T-cell (primary cell): ENCODE measurements at regions not wholly inside any gene's neighbourhood (a gene's known extent, or its start where the extent isn't known, plus 50 kb on each side); places are given as distances from the start of the nearest gene placed in this dataset.
"Not testable (repeated sequence)": the region's sequence is repeated elsewhere in the genome, so short reads cannot be mapped to it uniquely, and the experiment has no call there.

Experiments
- ATAC-seq, 4 experiments: fragments of 200-7000 bp in 3 of 4; fragments of 150-1000 bp in 1 of 4; cut with Tn5 transposase; replicated peaks in 1 of 4; 1 replicate in 3 of 4; 2 replicates in 1 of 4; pipeline ENCODE4 v1.10.0; 2021; ENCODE audit warnings: moderate library complexity in 3 of 4, mild to moderate bottlenecking in 2 of 4, moderate number of reproducible peaks in 1 of 4
- CTCF ChIA-PET, 2 donors: fragments of 300-600 bp; sonication (Branson Sonifier 250); formaldehyde crosslinking; loops; one replicate each; lab custom pipeline; 2022; ENCODE audit warnings: antibody characterized with exemption in 2 of 2; lab: Charles Lee
- POLR2A ChIA-PET, 2 donors: fragments of 300-600 bp; sonication (Branson Sonifier 250); formaldehyde crosslinking; loops; one replicate each; lab custom pipeline; 2022; ENCODE audit warnings: antibody characterized with exemption in 2 of 2; lab: Charles Lee
- DNase-seq, 35 experiments: peaks; one replicate each; pipeline versions ENCODE4 v3.0.0 to v3.0.0-alpha.2; 2013 to 2023
- H3K27ac ChIP-seq: one replicate; pipeline ENCODE4 v1.5.1; 2013; ENCODE audit warnings: low read length
- H3K27me3 ChIP-seq, 2 experiments: replicated peaks in 1 of 2; 1 replicate in 1 of 2; 2 replicates in 1 of 2; pipeline versions ENCODE4 v1.6.1 to v1.7.0; 2013; ENCODE audit warnings: low read length in 1 of 2, mixed read lengths in 1 of 2; ENCODE audit not compliant: control insufficient read depth in 2 of 2, insufficient read depth in 2 of 2; ENCODE audit errors: extremely low read depth in 1 of 2
- H3K36me3 ChIP-seq, 2 donors: 1 replicate in 1 of 2; 2 replicates in 1 of 2; pipeline versions ENCODE4 v1.6.1 to v1.7.0; 2013; ENCODE audit warnings: low read length in 1 of 2; ENCODE audit not compliant: control insufficient read depth in 2 of 2, insufficient read depth in 1 of 2; ENCODE audit errors: extremely low read depth in 1 of 2
- H3K4me1 ChIP-seq, 2 experiments: 1 replicate in 1 of 2; 2 replicates in 1 of 2; pipeline versions ENCODE4 v1.6.1 to v1.7.0; 2013; ENCODE audit warnings: low read length in 2 of 2, mixed read lengths in 1 of 2; ENCODE audit not compliant: insufficient read depth in 2 of 2, control insufficient read depth in 1 of 2; ENCODE audit errors: extremely low read depth in 1 of 2
- H3K4me3 ChIP-seq, 2 donors: 1 replicate in 1 of 2; 2 replicates in 1 of 2; pipeline versions ENCODE4 v1.5.1 to v1.7.0; 2013; ENCODE audit warnings: mild to moderate bottlenecking in 2 of 2, low read length in 1 of 2, moderate library complexity in 1 of 2; ENCODE audit not compliant: control insufficient read depth in 1 of 2; ENCODE audit errors: extremely low read depth in 1 of 2
- H3K9me3 ChIP-seq: 2 replicates; pipeline ENCODE4 v1.7.0; 2013
- H3K27ac Mint-ChIP-seq, 2 donors: one replicate each; pipeline ENCODE4 v1.8.0; 2020 to 2021; ENCODE audit warnings: mild to moderate bottlenecking in 2 of 2, mixed read lengths in 2 of 2
- H3K27me3 Mint-ChIP-seq, 2 donors: one replicate each; pipeline ENCODE4 v1.8.0; 2021 to 2022; ENCODE audit warnings: mixed read lengths in 2 of 2
- H3K36me3 Mint-ChIP-seq: one replicate; pipeline ENCODE4 v1.8.0; 2021; ENCODE audit warnings: mixed read lengths
- H3K4me1 Mint-ChIP-seq, 3 donors: one replicate each; pipeline ENCODE4 v1.8.0; 2020 to 2022; ENCODE audit warnings: mixed read lengths in 3 of 3, mild to moderate bottlenecking in 1 of 3
- H3K4me3 Mint-ChIP-seq, 3 donors: one replicate each; pipeline ENCODE4 v1.8.0; 2020 to 2022; ENCODE audit warnings: mild to moderate bottlenecking in 3 of 3, mixed read lengths in 3 of 3, moderate library complexity in 3 of 3
- H3K9me3 Mint-ChIP-seq, 3 donors: one replicate each; pipeline ENCODE4 v1.8.0; 2020 to 2022; ENCODE audit warnings: mixed read lengths in 3 of 3
- WGBS: methylation state at CpG from one replicate; pipeline ENCODE4 v1.1.5; 2013; ENCODE audit warnings: missing lambda C conversion rate; ENCODE audit not compliant: insufficient coverage; 5-methylcytosine and 5-hydroxymethylcytosine counted together

DNA sequence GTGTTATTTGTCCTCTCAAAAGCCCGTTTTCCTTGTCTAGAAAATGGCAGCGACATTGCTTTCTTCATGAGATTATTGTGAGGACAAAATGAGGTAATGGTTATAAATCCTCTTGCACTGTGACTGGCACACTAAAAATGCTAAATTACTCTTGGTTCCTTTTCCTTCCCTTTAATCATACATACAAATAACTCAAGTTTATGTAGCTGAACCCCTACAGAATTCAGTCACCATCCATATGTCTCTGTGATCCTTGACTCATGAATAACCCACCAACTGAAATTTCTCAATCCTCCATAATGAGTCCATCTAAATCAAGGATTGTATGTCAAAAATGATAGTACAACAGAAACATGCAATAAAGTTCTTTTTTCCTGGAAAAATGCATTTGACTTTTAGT lies 71.3 kb upstream of the VWC2 start:
- H3K4me3 Mint-ChIP-seq: no peak overlapping the region
- no peak overlapping the region for H3K27ac Mint-ChIP-seq
- 60% methylated on average over 1 of the region's 2 CpGs for WGBS
- no peaks in the 10 kb centered on the region for H3K36me3 Mint-ChIP-seq
- H3K4me3 ChIP-seq: no peak overlapping the region
- no peaks in the 10 kb centered on the region for H3K36me3 ChIP-seq
- CTCF ChIA-PET: no interaction called here
- no peaks in the 10 kb centered on the region for H3K4me1 ChIP-seq
- no peaks in the 10 kb centered on the region for H3K4me1 Mint-ChIP-seq
- POLR2A ChIA-PET: no interaction called here
- H3K27me3 ChIP-seq: no peaks in the 10 kb centered on the region
- H3K9me3 Mint-ChIP-seq: peaks cover 2 to 8% (median 3%) of the 10 kb centered on the region in 3 donors
- H3K27me3 Mint-ChIP-seq: peaks cover 1 to 2% of the 10 kb centered on the region in 2 donors
- no peak overlapping the region for H3K27ac ChIP-seq
- ATAC-seq: no peak
- no peak for DNase-seq
- H3K9me3 ChIP-seq: no peaks in the 10 kb centered on the region

GRCh38 chr7:49703337-49703736 lies 70.1 kb upstream of the VWC2 start:
- 40% methylated on average over 1 of the region's 4 CpGs for WGBS
- ChIA-PET POLR2A (no interaction called here), CTCF (no interaction called here)
- no peaks in the 10 kb centered on the region for H3K36me3 Mint-ChIP-seq
- Histone ChIP-seq H3K27ac (no peak overlapping the region), H3K36me3 (no peaks in the 10 kb centered on the region), H3K27me3 (no peaks in the 10 kb centered on the region), H3K4me3 (no peak overlapping the region), H3K9me3 (no peaks in the 10 kb centered on the region), H3K4me1 (no peaks in the 10 kb centered on the region)
- H3K27ac Mint-ChIP-seq: no peak overlapping the region
- no peak overlapping the region for H3K4me3 Mint-ChIP-seq
- H3K27me3 Mint-ChIP-seq: peaks cover 0 to 2% of the 10 kb centered on the region in 2 donors
- no peaks in the 10 kb centered on the region for H3K4me1 Mint-ChIP-seq
- peaks cover 2 to 8% (median 2%) of the 10 kb centered on the region in 3 donors for H3K9me3 Mint-ChIP-seq
- ATAC-seq: no peak
- no peak for DNase-seq

DNA sequence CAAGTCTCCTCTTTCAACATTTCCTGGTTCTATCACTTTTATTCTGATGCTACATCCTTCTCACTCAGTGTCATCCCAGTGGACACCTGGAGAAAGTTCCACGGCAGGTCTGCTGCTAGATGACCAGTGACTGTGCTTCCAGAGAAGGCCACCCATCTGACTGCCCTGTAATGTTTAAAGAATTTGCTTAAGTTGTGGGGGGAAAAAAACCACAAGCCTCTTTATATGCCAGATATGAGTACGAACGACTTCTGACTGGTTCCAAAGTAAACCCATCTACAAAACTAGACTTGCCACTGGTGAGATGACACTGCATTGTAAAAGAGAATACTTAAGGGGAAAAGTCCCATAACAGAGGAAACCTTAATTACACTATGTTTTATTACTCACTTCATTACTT lies 69.6 kb upstream of the VWC2 start:
- Mint-ChIP-seq H3K4me3 (no peak overlapping the region), H3K27me3 (peaks cover 0 to 2% of the 10 kb centered on the region in 2 donors), H3K4me1 (no peaks in the 10 kb centered on the region), H3K36me3 (no peaks in the 10 kb centered on the region), H3K27ac (no peak overlapping the region), H3K9me3 (peaks cover 0 to 6% (median 2%) of the 10 kb centered on the region in 3 donors)
- no peaks in the 10 kb centered on the region for H3K4me1 ChIP-seq
- no peak overlapping the region for H3K4me3 ChIP-seq
- ChIA-PET POLR2A (no interaction called here), CTCF (no interaction called here)
- DNase-seq (no peak), ATAC-seq (no peak)
- no peaks in the 10 kb centered on the region for H3K36me3 ChIP-seq
- no peaks in the 10 kb centered on the region for H3K27me3 ChIP-seq
- WGBS: no CpG with 5 or more reads among the region's 3 CpGs
- H3K9me3 ChIP-seq: no peaks in the 10 kb centered on the region
- H3K27ac ChIP-seq: no peak overlapping the region

GRCh38 chr7:49706106-49706505 lies 67.3 kb upstream of the VWC2 start:
- Histone ChIP-seq H3K27ac (no peak overlapping the region), H3K4me3 (no peak overlapping the region), H3K36me3 (no peaks in the 10 kb centered on the region), H3K9me3 (no peaks in the 10 kb centered on the region), H3K27me3 (no peaks in the 10 kb centered on the region), H3K4me1 (no peaks in the 10 kb centered on the region)
- no peak overlapping the region for H3K4me3 Mint-ChIP-seq
- H3K36me3 Mint-ChIP-seq: no peaks in the 10 kb centered on the region
- H3K9me3 Mint-ChIP-seq: peaks cover 0 to 6% (median 0%) of the 10 kb centered on the region in 3 donors
- DNase-seq (no peak), ATAC-seq (no peak)
- ChIA-PET CTCF (no interaction called here), POLR2A (no interaction called here)
- no peak overlapping the region for H3K27ac Mint-ChIP-seq
- no peaks in the 10 kb centered on the region for H3K4me1 Mint-ChIP-seq
- WGBS: 90% methylated on average over 1 of the region's 5 CpGs
- H3K27me3 Mint-ChIP-seq: peaks cover 0 to 2% of the 10 kb centered on the region in 2 donors

DNA sequence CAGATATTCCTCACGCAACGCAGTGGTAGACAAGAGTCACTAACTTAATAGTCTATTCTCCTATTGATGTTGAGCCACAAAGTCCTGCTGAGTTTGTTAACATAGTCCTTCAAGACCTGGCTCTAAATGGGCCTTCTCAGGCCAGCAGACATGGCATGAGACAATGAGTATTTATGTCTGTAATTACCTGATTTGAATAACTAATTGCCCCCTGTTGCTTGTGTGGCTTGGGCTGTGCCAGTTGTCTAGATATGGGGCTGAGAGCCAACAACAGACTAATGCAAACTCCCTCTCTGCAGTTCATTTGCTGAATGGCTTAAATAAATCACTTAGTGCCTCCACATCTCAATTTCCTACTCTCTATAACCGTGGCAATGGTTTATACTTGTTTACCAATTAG lies 65.5 kb upstream of the VWC2 start:
- no peak for DNase-seq
- Mint-ChIP-seq H3K36me3 (no peaks in the 10 kb centered on the region), H3K4me1 (no peaks in the 10 kb centered on the region), H3K27ac (no peak overlapping the region), H3K27me3 (peaks cover 0 to 2% of the 10 kb centered on the region in 2 donors), H3K9me3 (peaks cover 0 to 6% (median 0%) of the 10 kb centered on the region in 3 donors), H3K4me3 (no peak overlapping the region)
- H3K4me1 ChIP-seq: no peaks in the 10 kb centered on the region
- CTCF ChIA-PET: no interaction called here
- H3K27ac ChIP-seq: no peak overlapping the region
- no peak overlapping the region for H3K4me3 ChIP-seq
- H3K27me3 ChIP-seq: no peaks in the 10 kb centered on the region
- POLR2A ChIA-PET: no interaction called here
- no CpG with 5 or more reads among the region's 3 CpGs for WGBS
- no peaks in the 10 kb centered on the region for H3K9me3 ChIP-seq
- no peaks in the 10 kb centered on the region for H3K36me3 ChIP-seq
- ATAC-seq: no peak

DNA sequence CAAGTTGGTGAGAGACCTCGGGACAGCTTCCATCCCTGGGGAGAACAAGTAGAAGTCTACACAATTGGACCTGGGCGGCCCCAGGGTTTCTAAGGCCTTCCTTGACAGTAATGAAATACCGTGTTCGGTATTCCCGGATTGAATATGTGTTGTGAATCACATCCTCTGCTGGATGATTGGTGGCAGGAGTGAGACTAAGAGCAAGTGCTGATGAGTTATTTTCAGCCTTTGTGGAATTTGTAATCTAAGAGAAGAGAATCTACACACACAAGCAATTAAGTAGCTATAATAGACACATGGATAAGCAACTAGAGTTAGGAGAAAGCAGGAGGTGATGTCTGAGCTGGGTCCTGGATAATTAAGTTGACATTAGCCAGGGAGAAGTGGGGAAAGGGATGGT lies 64.8 kb upstream of the VWC2 start:
- no peak overlapping the region for H3K27ac Mint-ChIP-seq
- no peaks in the 10 kb centered on the region for H3K36me3 Mint-ChIP-seq
- Histone ChIP-seq H3K27ac (no peak overlapping the region), H3K4me1 (no peaks in the 10 kb centered on the region), H3K4me3 (no peak overlapping the region), H3K9me3 (no peaks in the 10 kb centered on the region), H3K36me3 (no peaks in the 10 kb centered on the region), H3K27me3 (no peaks in the 10 kb centered on the region)
- ChIA-PET CTCF (no interaction called here), POLR2A (no interaction called here)
- DNase-seq (no peak), ATAC-seq (no peak)
- 73% methylated on average over 2 of the region's 5 CpGs for WGBS
- no peak overlapping the region for H3K4me3 Mint-ChIP-seq
- no peaks in the 10 kb centered on the region for H3K9me3 Mint-ChIP-seq
- H3K27me3 Mint-ChIP-seq: no peaks in the 10 kb centered on the region
- H3K4me1 Mint-ChIP-seq: no peaks in the 10 kb centered on the region

- CTCF ChIA-PET, H3K27me3 Mint-ChIP-seq, H3K27ac Mint-ChIP-seq, DNase-seq, POLR2A ChIA-PET, H3K27me3 ChIP-seq, H3K36me3 ChIP-seq, H3K4me3 ChIP-seq, H3K27ac ChIP-seq, H3K4me1 Mint-ChIP-seq, H3K4me3 Mint-ChIP-seq, H3K9me3 Mint-ChIP-seq, H3K36me3 Mint-ChIP-seq, H3K9me3 ChIP-seq, ATAC-seq, H3K4me1 ChIP-seq: not testable (repeated sequence)
- WGBS: 93% methylated on average over 24 of the region's 28 CpGs
Observed at GRCh38 chr7:49711072-49711723, 62.2 kb upstream of the VWC2 start.
